ENCODE measurements at regions not wholly inside any gene's neighbourhood (a gene's known extent, or its start where the extent isn't known, plus 50 kb on each side); places are given as distances from the start of the nearest gene placed in this dataset.

DNA sequence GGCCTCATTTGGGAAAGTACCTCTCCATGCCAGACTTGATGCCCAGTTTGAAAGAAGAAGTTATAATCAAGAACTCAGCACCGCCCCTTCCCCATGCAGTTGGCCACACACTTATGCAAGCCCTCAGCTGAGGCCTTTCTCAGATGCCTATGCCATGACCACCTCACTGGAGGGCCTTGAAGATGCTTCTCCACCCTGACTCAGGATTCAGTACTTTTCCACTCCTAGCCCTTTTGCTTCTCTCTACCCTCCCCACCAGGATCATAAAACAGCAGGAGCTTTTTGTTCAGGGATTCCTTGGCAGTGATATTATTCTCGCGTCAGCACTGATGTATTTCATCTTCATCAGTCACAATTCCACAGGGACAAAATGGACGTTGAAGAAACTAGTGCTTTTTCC is 313.5 kb downstream of the PYDC2 start:
- TF ChIP-seq POLR2AphosphoS5 (IDR thresholded peaks at IDR 0.05; ENCODE audit: low read depth, low read length) (no peak), POLR2A (IDR thresholded peaks at IDR 0.05; ENCODE audit: low read depth, low read length) (no peak), PAX5 (IDR thresholded peaks at IDR 0.05; ENCODE audit: insufficient read depth, low read length, severe bottlenecking) (no peak), TAF1 (IDR thresholded peaks at IDR 0.05; ENCODE audit: low read depth, low read length) (no peak), POU2F2 (IDR thresholded peaks at IDR 0.05; ENCODE audit: low read depth, low read length) (no peak)

Measured in GM12891 (cell line).